Tibial nerve (tissue), 4 donors: ENCODE measurements at regions not wholly inside any gene's neighbourhood (a gene's known extent, or its start where the extent isn't known, plus 50 kb on each side); places are given as distances from the start of the nearest gene placed in this dataset.
"Not testable (repeated sequence)": the region's sequence is repeated elsewhere in the genome, so short reads cannot be mapped to it uniquely, and the experiment has no call there.

Experiments
- DNase-seq, 2 donors: peaks; one replicate each; pipeline ENCODE4 v3.0.0-alpha.2; 2019; ENCODE audit warnings: low spot score in 2 of 2
- H3K27ac ChIP-seq, 4 donors: fragments of 200-600 bp; sonication (generic) in 3 of 4; one replicate each; pipeline ENCODE4 v1.5.1; 2017 to 2019; ENCODE audit warnings: mild to moderate bottlenecking in 1 of 4
- H3K27me3 ChIP-seq, 2 donors: fragments of 200-600 bp; sonication (generic) in 1 of 2; one replicate each; pipeline versions ENCODE4 v1.5.1 to v1.6.0; 2017 to 2019
- H3K36me3 ChIP-seq, 3 donors: fragments of 200-600 bp; sonication (generic); one replicate each; pipeline ENCODE4 v1.5.1; 2018 to 2019
- H3K4me1 ChIP-seq, 4 donors: fragments of 200-600 bp; sonication (generic) in 3 of 4; one replicate each; pipeline ENCODE4 v1.5.1; 2017 to 2019
- H3K4me3 ChIP-seq, 4 donors: fragments of 200-600 bp; sonication (generic) in 3 of 4; one replicate each; pipeline ENCODE4 v1.5.1; 2017 to 2019; ENCODE audit warnings: mild to moderate bottlenecking in 1 of 4, moderate library complexity in 1 of 4
- H3K9me3 ChIP-seq, 4 donors: fragments of 200-600 bp; sonication (generic) in 3 of 4; one replicate each; pipeline ENCODE4 v1.5.1; 2017 to 2019
- EP300 ChIP-seq, 2 donors: sonication (generic); formaldehyde crosslinking; IDR thresholded peaks; one replicate each; pipeline ENCODE4 v1.6.1; 2017; ENCODE audit warnings: antibody characterized with exemption in 2 of 2, mild to moderate bottlenecking in 1 of 2
- POLR2A ChIP-seq, 2 donors: fragments of 450-650 bp; IDR thresholded peaks; one replicate each; pipeline ENCODE4 v1.6.1; 2017; ENCODE audit warnings: antibody characterized with exemption in 2 of 2, mild to moderate bottlenecking in 2 of 2, moderate library complexity in 2 of 2
- WGBS, 2 donors: methylation state at CpG; one replicate each; pipeline ENCODE4 v1.1.5; 2018; 5-methylcytosine and 5-hydroxymethylcytosine counted together
- TF ChIP-seq, protein P1 (sequence below), 5 experiments: fragments of 200-600 bp in 3 of 5; fragments of 450-650 bp in 2 of 5; sonication (generic) in 3 of 5; IDR thresholded peaks; one replicate each; pipeline ENCODE4 v1.5.1; 2016 to 2019; ENCODE audit warnings: antibody characterized with exemption in 5 of 5, mild to moderate bottlenecking in 3 of 5, moderate library complexity in 2 of 5

DNA sequence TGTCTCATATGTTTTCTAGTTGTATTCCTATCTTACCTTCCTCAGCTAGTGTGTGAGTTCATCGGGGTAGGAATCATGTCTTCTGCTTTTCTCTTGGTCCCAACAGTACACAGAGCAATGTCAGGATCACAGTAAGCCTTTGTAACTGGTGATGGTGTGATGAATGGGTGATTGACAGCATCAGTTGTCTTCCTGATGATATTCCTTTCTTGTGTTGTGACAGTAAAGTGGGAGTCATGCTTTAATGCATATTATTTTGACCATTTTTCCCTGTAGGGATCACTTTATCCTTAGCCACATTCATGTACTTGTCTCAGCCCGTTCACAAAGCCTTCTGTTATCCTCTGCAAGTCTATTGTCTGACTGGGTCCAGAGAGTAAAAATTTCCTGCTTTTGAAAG is 501.7 kb downstream of the UTRN start:
- WGBS, 2 donors = 71% methylated on average over 2 of the region's 2 CpGs
- DNase-seq = no peak

GRCh38 chr6:144793744-144794143 is 508.6 kb downstream of the UTRN start:
- Histone ChIP-seq H3K4me1 (no peaks in the 10 kb centered on the region), H3K36me3 (peaks cover 0 to 77% (median 13%) of the 10 kb centered on the region in 3 donors), H3K27me3 (no peaks in the 10 kb centered on the region), H3K4me3 (no peak overlapping the region), H3K27ac (no peak overlapping the region), H3K9me3 (peaks cover 0 to 7% (median 0%) of the 10 kb centered on the region in 4 donors)
- TF ChIP-seq EP300 (IDR thresholded peaks at IDR 0.05) (no peak), POLR2A (IDR thresholded peaks at IDR 0.05) (no peak)
- TF ChIP-seq, protein P1, sequence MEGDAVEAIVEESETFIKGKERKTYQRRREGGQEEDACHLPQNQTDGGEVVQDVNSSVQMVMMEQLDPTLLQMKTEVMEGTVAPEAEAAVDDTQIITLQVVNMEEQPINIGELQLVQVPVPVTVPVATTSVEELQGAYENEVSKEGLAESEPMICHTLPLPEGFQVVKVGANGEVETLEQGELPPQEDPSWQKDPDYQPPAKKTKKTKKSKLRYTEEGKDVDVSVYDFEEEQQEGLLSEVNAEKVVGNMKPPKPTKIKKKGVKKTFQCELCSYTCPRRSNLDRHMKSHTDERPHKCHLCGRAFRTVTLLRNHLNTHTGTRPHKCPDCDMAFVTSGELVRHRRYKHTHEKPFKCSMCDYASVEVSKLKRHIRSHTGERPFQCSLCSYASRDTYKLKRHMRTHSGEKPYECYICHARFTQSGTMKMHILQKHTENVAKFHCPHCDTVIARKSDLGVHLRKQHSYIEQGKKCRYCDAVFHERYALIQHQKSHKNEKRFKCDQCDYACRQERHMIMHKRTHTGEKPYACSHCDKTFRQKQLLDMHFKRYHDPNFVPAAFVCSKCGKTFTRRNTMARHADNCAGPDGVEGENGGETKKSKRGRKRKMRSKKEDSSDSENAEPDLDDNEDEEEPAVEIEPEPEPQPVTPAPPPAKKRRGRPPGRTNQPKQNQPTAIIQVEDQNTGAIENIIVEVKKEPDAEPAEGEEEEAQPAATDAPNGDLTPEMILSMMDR (IDR thresholded peaks at IDR 0.05) = no peak
- WGBS, 2 donors = 81 to 88% methylated on average over 4 of the region's 4 CpGs
- no peak for DNase-seq

More for the DNA sequence above, 501.7 kb downstream of the UTRN start:
- Histone ChIP-seq H3K27ac (no peak overlapping the region), H3K4me1 (no peaks in the 10 kb centered on the region), H3K36me3 (peaks cover 0 to 60% (median 0%) of the 10 kb centered on the region in 3 donors), H3K9me3 (no peaks in the 10 kb centered on the region), H3K4me3 (no peak overlapping the region), H3K27me3 (no peaks in the 10 kb centered on the region)
- TF ChIP-seq EP300 (IDR thresholded peaks at IDR 0.05) (no peak), POLR2A (IDR thresholded peaks at IDR 0.05) (no peak)
- TF ChIP-seq, protein P1 (IDR thresholded peaks at IDR 0.05) = no peak

- DNase-seq, H3K27ac ChIP-seq, H3K9me3 ChIP-seq, H3K4me1 ChIP-seq, H3K27me3 ChIP-seq, H3K4me3 ChIP-seq: not testable (repeated sequence)
- H3K36me3 ChIP-seq = peaks cover 0 to 75% (median 13%) of the 10 kb centered on the region in 3 donors
- 96 to 99% methylated on average over 2 of the region's 2 CpGs for WGBS, 2 donors
These were observed 509.9 kb downstream of the UTRN start for GRCh38 chr6:144795022-144795421.

DNA sequence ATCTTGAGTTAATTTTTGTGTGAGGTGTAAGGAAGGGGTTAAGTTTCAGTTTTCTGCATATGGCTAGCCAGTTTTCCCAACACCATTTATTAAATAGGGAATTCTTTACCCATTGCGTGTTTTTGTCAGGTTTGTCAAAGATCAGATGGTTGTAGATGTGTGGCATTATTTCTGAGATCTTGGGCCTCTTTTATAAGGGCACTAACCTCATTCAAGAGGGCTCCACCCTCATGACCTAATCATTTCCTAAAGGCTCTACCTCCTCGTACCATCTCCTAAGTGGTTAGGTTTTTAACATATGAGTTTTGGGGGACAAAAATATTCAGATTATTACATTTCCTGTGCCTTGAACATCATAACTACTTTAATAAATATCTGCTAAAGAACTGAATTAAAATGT is 510.9 kb downstream of the UTRN start:
- no peak for DNase-seq
- WGBS, 2 donors = 95 to 96% methylated on average over 2 of the region's 2 CpGs
- Histone ChIP-seq H3K36me3 (peaks cover 0 to 67% (median 13%) of the 10 kb centered on the region in 3 donors), H3K4me3 (no peak overlapping the region), H3K27ac (no peak overlapping the region), H3K27me3 (no peaks in the 10 kb centered on the region), H3K4me1 (no peaks in the 10 kb centered on the region), H3K9me3 (peaks cover 0 to 7% (median 0%) of the 10 kb centered on the region in 4 donors)
- no peak for TF ChIP-seq EP300 (IDR thresholded peaks at IDR 0.05)
- TF ChIP-seq, protein P1 (IDR thresholded peaks at IDR 0.05) = no peak
- TF ChIP-seq POLR2A (IDR thresholded peaks at IDR 0.05) = no peak

DNA sequence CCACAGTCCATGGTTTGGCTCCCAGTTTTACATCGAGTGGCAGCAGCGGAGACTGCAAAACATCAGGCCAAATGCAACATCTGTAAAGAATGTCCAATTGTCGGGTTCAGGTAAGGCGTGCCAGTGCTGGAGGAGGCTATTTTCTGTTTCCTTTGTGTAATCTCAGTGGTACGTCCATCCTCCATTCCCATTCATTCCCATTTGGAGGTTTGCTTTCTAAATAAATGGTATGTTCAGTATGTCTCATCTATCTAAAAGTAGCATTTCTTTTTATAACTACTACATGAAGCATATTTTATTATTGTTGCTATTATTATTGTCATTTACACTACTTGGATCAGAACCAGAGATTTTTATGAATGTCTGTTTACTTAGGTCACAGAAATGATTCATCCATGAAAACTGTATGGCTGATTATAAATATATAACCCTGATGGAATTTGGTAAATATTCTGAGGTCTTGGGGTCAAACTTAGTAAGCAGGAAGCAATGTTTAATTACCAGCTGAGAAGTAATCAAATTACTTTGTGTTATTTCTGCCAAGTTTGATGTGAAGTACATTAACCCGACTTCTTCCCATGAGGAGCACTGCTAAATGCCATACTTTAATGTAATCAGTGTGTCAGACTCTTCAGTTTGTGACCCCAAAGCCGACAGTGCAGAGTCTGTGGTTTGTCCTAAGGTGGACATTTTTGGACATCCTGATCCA is 512.9 kb downstream of the UTRN start:
- Histone ChIP-seq H3K27me3 (no peaks in the 10 kb centered on the region), H3K4me3 (no peak overlapping the region), H3K9me3 (peaks cover 0 to 7% (median 0%) of the 10 kb centered on the region in 4 donors), H3K36me3 (peaks cover 0 to 67% (median 13%) of the 10 kb centered on the region in 3 donors), H3K27ac (no peak overlapping the region), H3K4me1 (no peaks in the 10 kb centered on the region)
- 69 to 72% methylated on average over 7 of the region's 7 CpGs for WGBS, 2 donors
- no peak for DNase-seq
- no peak for TF ChIP-seq POLR2A (IDR thresholded peaks at IDR 0.05)
- TF ChIP-seq, protein P1 (IDR thresholded peaks at IDR 0.05) = no peak
- TF ChIP-seq EP300 (IDR thresholded peaks at IDR 0.05) = no peak
